ENCODE measurements at regions not wholly inside any gene's neighbourhood (a gene's known extent, or its start where the extent isn't known, plus 50 kb on each side); places are given as distances from the start of the nearest gene placed in this dataset.

DNA sequence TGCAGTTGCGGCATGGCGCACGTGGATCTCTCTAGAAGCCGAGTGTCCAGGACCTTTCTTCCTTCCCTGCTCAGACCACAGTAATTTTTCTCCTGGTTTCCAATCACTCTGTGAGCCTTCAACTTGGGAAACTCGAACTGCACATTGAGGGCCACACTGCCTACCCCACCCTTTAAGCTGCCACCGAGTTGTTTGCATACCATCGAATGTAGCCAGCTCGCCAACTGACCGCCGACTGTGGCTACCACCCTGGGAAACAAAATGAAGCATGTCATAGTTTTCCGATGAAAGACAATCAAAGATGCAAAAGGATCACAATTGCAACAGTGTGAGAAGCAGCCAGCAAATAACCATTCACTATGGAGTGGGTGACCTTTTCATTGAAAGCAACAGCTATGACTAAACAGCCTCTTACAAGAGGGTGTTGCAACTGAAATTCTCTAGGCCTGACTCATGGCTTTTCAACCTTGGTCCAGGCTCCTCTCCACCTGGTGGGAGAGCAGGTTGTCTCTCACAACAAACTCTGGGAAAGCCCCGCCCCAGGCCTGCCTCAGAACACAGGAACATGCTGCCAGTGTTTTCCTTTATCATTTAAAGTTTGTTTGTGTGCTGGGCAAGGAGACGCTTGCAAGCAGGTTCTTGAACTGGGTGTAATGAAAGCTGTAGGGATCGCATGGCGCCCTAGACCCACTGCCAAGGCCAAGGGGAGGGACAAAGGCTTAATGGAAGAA, 141.7 kb upstream of the SERP2 start:
- no peaks in the 10 kb centered on the region for H3K4me1 ChIP-seq
- intact Hi-C loops (cut with DNase I; ENCODE audit: low total_unique reads): no loop called here
- DNase-seq: peak; percentile 69 to 83

DNA sequence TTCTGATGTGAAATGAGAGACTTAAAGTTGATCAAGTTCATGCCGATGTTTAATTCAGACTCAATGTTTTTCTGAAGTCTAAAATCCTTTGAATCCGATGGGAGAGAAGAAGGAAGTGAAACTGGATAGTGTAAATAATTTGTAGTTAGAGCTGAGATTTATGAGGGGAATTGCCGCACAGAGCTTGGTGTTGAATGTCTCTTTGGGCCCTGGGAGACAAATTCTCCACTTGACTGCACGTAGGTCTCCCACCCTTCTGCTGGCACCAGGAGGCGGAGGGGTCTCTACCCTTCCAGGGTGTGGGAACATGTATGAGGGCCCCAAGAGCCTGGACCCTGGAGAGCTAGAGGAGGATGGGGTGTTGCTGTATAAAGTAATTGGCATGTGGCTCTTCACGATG, 140.8 kb upstream of the SERP2 start:
- intact Hi-C loops (cut with DNase I; ENCODE audit: low total_unique reads): no loop called here
- H3K27ac ChIP-seq: peak overlapping the region; percentile 35 to 45

More for the DNA sequence above, 141.7 kb upstream of the SERP2 start:
- Histone ChIP-seq H3K36me3 (no peaks in the 10 kb centered on the region), H3K4me3 (no peak overlapping the region), H3K27me3 (no peaks in the 10 kb centered on the region), H3K27ac (peak overlapping the region; percentile 35 to 45), H3K9me3 (no peaks in the 10 kb centered on the region)
- TF ChIP-seq, protein P1, sequence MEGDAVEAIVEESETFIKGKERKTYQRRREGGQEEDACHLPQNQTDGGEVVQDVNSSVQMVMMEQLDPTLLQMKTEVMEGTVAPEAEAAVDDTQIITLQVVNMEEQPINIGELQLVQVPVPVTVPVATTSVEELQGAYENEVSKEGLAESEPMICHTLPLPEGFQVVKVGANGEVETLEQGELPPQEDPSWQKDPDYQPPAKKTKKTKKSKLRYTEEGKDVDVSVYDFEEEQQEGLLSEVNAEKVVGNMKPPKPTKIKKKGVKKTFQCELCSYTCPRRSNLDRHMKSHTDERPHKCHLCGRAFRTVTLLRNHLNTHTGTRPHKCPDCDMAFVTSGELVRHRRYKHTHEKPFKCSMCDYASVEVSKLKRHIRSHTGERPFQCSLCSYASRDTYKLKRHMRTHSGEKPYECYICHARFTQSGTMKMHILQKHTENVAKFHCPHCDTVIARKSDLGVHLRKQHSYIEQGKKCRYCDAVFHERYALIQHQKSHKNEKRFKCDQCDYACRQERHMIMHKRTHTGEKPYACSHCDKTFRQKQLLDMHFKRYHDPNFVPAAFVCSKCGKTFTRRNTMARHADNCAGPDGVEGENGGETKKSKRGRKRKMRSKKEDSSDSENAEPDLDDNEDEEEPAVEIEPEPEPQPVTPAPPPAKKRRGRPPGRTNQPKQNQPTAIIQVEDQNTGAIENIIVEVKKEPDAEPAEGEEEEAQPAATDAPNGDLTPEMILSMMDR (IDR thresholded peaks at IDR 0.05): peak in 1 of 4 experiments; percentile 19
- no peak for TF ChIP-seq POLR2A (IDR thresholded peaks at IDR 0.05)

DNA sequence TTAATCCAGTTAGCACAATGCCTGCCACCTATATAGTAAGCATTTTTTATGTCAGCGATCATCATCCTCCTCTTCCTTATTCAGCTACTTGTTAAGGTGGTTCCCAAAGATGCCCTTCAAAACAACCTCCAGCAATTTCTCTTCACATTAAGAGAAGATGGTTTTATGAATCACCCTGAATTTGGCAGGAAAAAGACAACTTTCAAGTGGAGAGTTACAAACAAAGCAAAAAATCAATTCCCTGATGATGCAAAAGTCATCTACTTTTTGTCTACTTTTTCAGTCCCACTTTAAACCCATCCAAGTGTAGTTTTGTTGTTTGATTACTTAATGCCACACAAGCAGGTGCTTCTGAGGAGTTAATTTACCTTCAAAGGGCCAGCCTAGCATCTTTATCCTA, 139.1 kb upstream of the SERP2 start:
- intact Hi-C loops (cut with DNase I; ENCODE audit: low total_unique reads): no loop called here
- Histone ChIP-seq H3K27me3 (no peaks in the 10 kb centered on the region), H3K4me3 (no peak overlapping the region), H3K36me3 (no peaks in the 10 kb centered on the region), H3K9me3 (no peaks in the 10 kb centered on the region), H3K27ac (peak overlapping the region; percentile 80 to 91), H3K4me1 (peaks cover 0 to 6% of the 10 kb centered on the region in 2 donors)
- TF ChIP-seq, protein P1 (IDR thresholded peaks at IDR 0.05): no peak
- TF ChIP-seq POLR2A (IDR thresholded peaks at IDR 0.05): no peak
- no peak for DNase-seq

More for the DNA sequence above, 140.8 kb upstream of the SERP2 start:
- Histone ChIP-seq H3K27me3 (no peaks in the 10 kb centered on the region), H3K4me3 (no peak overlapping the region), H3K4me1 (peaks cover 0 to 3% of the 10 kb centered on the region in 2 donors), H3K9me3 (no peaks in the 10 kb centered on the region), H3K36me3 (no peaks in the 10 kb centered on the region)
- TF ChIP-seq, protein P1 (IDR thresholded peaks at IDR 0.05): no peak
- no peak for TF ChIP-seq POLR2A (IDR thresholded peaks at IDR 0.05)
- DNase-seq: no peak

DNA sequence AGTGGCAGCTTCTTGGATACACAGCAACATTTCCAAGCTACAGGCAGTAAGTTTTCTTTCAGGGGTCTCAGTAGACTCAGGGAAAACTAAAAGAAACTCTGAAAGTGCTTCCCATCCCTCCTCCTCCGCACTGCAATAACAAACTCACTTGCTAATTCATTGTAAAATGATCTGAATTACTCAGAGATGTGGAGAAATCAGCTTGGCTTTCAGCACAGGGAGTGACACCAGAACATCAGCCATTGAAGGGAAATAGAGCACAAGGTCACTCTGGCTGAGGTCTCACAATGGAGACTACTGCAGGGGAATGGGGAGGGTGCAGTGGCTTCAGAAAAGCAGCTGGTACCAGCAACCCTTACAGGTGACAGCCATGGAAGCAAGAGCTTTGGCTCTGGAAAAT, 137.3 kb upstream of the SERP2 start:
- Histone ChIP-seq H3K4me1 (peaks cover 0 to 6% of the 10 kb centered on the region in 2 donors), H3K27ac (peak overlapping the region; percentile 80 to 91), H3K9me3 (no peaks in the 10 kb centered on the region), H3K36me3 (no peaks in the 10 kb centered on the region), H3K4me3 (no peak overlapping the region), H3K27me3 (no peaks in the 10 kb centered on the region)
- peak in 1 of 2 donors; percentile 45 for DNase-seq
- TF ChIP-seq, protein P1 (IDR thresholded peaks at IDR 0.05): no peak
- intact Hi-C loops (cut with DNase I; ENCODE audit: low total_unique reads): no loop called here

DNA sequence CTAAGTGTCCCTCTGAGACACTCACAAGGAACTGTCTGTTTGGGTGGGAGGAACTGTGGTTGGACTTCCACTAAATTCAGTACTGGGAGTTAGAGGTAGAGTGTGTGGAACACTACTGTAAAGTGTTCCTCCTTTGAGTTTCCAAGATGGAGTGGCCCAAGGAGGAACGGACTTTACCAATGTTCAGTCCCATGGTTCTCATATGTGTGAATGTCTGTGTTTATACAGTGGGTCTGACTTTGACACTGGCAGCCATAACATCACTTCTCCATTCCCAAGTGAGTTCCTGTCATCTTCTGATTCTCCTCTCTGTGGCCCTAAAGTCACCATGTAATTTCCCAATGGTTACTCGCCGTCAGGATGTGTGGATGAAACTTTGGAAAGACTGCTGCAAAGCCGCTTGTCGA, 136.8 kb upstream of the SERP2 start:
- H3K36me3 ChIP-seq: no peaks in the 10 kb centered on the region
- DNase-seq: no peak
- no peak for TF ChIP-seq POLR2A (IDR thresholded peaks at IDR 0.05)
- TF ChIP-seq, protein P1 (IDR thresholded peaks at IDR 0.05): no peak
- peaks cover 0 to 6% of the 10 kb centered on the region in 2 donors for H3K4me1 ChIP-seq
- peak overlapping the region; percentile 80 to 91 for H3K27ac ChIP-seq
- no peaks in the 10 kb centered on the region for H3K27me3 ChIP-seq
- H3K4me3 ChIP-seq: no peak overlapping the region
- no peaks in the 10 kb centered on the region for H3K9me3 ChIP-seq
- intact Hi-C loops (cut with DNase I; ENCODE audit: low total_unique reads): no loop called here

Data from uterus (tissue), 3 donors.